Parathyroid adenoma (tissue), 2 donors: ENCODE measurements at regions not wholly inside any gene's neighbourhood (a gene's known extent, or its start where the extent isn't known, plus 50 kb on each side); places are given as distances from the start of the nearest gene placed in this dataset.

Experiments
- H2AFZ ChIP-seq: fragments of 300-600 bp; sonication (generic); one replicate; pipeline ENCODE4 v1.7.0; 2017; ENCODE audit warnings: antibody characterized with exemption, mild to moderate bottlenecking
- H3K27ac ChIP-seq: fragments of 300-600 bp; sonication (generic); one replicate; pipeline ENCODE4 v1.7.0; 2017
- H3K27me3 ChIP-seq: fragments of 300-600 bp; sonication (generic); one replicate; pipeline ENCODE4 v1.7.0; 2017; ENCODE audit warnings: low read length; ENCODE audit not compliant: control insufficient read depth, insufficient read depth
- H3K36me3 ChIP-seq: fragments of 300-600 bp; sonication (generic); one replicate; pipeline ENCODE4 v1.7.0; 2017; ENCODE audit warnings: low read length; ENCODE audit not compliant: control insufficient read depth, insufficient read depth
- H3K4me1 ChIP-seq: fragments of 300-600 bp; sonication (generic); one replicate; pipeline ENCODE4 v1.7.0; 2017; ENCODE audit warnings: control low read depth
- H3K4me2 ChIP-seq: fragments of 300-600 bp; sonication (generic); one replicate; pipeline ENCODE4 v1.7.0; 2017; ENCODE audit warnings: low read length
- H3K4me3 ChIP-seq: fragments of 300-600 bp; sonication (generic); one replicate; pipeline ENCODE4 v1.7.0; 2017; ENCODE audit warnings: low read depth, low read length
- H3K79me2 ChIP-seq: fragments of 300-600 bp; sonication (generic); one replicate; pipeline ENCODE4 v1.7.0; 2017; ENCODE audit warnings: control low read depth
- H3K9ac ChIP-seq: fragments of 300-600 bp; sonication (generic); one replicate; pipeline ENCODE4 v1.7.0; 2017; ENCODE audit warnings: mild to moderate bottlenecking
- H3K9me3 ChIP-seq: fragments of 300-600 bp; sonication (generic); one replicate; pipeline ENCODE4 v1.7.0; 2017; ENCODE audit warnings: low read length; ENCODE audit not compliant: control insufficient read depth
- TF ChIP-seq, protein P1 (sequence below): fragments of 300-600 bp; sonication (generic); IDR thresholded peaks from one replicate; pipeline ENCODE4 v1.7.0; 2017; ENCODE audit warnings: antibody characterized with exemption, mild to moderate bottlenecking
- donor health status: primary hyperparathyroidism.

DNA sequence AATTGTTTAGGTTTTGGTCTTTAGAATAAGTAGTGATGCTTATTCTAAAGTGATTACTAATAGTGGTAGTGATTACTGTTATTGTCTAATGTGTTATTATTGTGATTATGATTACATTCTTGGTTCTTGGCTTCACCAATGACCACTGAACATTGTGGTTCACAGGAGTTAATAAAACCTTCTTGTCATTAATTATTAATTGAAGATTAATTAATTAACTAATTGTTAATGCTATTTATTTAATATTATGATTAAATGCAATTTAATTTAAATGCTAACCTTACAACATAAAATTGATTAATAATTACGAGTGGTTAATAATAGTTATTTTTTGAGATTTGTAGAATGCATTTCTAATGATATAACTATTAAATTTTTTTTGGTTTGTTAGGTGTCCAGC lies 747.7 kb upstream of the POM121L12 start:
- no peaks in the 10 kb centered on the region for H3K36me3 ChIP-seq

DNA sequence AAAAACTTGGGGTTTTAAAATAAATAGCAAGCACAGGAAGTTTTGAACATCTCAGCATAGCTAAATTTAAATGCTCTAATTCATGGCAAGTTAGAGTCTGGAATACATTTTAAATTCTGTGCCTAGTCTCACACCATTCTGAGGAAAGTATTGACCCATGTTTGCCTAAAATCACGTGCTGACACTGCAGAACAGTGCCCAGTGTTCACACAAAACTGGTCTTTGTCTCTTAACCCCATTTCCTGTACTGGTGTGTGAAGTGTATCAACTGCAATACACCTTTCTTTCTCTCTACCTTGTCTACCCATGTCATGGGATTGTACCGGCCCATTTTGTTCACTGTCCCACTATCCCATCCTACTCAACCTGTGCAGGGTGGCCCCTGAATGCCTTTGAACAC lies 749.7 kb upstream of the POM121L12 start:
- TF ChIP-seq, protein P1, sequence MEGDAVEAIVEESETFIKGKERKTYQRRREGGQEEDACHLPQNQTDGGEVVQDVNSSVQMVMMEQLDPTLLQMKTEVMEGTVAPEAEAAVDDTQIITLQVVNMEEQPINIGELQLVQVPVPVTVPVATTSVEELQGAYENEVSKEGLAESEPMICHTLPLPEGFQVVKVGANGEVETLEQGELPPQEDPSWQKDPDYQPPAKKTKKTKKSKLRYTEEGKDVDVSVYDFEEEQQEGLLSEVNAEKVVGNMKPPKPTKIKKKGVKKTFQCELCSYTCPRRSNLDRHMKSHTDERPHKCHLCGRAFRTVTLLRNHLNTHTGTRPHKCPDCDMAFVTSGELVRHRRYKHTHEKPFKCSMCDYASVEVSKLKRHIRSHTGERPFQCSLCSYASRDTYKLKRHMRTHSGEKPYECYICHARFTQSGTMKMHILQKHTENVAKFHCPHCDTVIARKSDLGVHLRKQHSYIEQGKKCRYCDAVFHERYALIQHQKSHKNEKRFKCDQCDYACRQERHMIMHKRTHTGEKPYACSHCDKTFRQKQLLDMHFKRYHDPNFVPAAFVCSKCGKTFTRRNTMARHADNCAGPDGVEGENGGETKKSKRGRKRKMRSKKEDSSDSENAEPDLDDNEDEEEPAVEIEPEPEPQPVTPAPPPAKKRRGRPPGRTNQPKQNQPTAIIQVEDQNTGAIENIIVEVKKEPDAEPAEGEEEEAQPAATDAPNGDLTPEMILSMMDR, result no peak
- Histone ChIP-seq H3K27ac (no peak overlapping the region), H3K79me2 (no peaks in the 10 kb centered on the region), H3K9me3 (no peaks in the 10 kb centered on the region), H3K27me3 (no peaks in the 10 kb centered on the region), H2AFZ (no peak overlapping the region), H3K4me2 (no peak overlapping the region), H3K4me1 (no peaks in the 10 kb centered on the region), H3K9ac (no peak overlapping the region), H3K4me3 (no peak overlapping the region), H3K36me3 (no peaks in the 10 kb centered on the region)

More for the DNA sequence above, 747.7 kb upstream of the POM121L12 start:
- Histone ChIP-seq H2AFZ (no peak overlapping the region), H3K27me3 (no peaks in the 10 kb centered on the region), H3K4me2 (no peak overlapping the region), H3K4me1 (no peaks in the 10 kb centered on the region), H3K27ac (no peak overlapping the region), H3K9me3 (no peaks in the 10 kb centered on the region), H3K79me2 (no peaks in the 10 kb centered on the region), H3K9ac (no peak overlapping the region), H3K4me3 (no peak overlapping the region)
- TF ChIP-seq, protein P1, result no peak

DNA sequence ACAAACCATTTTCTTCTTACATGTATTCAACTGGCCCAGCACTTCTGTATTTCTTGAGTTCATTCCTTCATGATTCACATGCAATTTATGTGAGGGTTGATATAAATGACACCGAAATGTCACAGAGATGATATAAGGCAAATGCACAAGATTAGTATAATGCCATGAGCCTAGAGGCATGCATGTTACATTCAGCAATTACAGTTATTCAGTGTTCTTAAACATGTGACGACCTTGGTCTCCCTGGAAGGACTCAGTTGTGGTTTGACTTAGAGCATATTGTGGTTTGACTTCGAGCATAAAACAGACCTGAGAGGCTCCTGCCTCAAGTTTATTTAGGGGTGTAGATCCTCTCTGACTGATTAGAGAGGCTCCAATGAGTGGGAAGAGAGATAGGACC lies 752.1 kb upstream of the POM121L12 start:
- H2AFZ ChIP-seq, result no peak overlapping the region
- no peak overlapping the region for H3K4me2 ChIP-seq
- H3K79me2 ChIP-seq, result no peaks in the 10 kb centered on the region
- no peak overlapping the region for H3K27ac ChIP-seq
- no peaks in the 10 kb centered on the region for H3K36me3 ChIP-seq
- no peaks in the 10 kb centered on the region for H3K4me1 ChIP-seq
- no peak overlapping the region for H3K4me3 ChIP-seq
- H3K9ac ChIP-seq, result no peak overlapping the region
- no peaks in the 10 kb centered on the region for H3K9me3 ChIP-seq
- H3K27me3 ChIP-seq, result no peaks in the 10 kb centered on the region
- TF ChIP-seq, protein P1, result no peak

DNA sequence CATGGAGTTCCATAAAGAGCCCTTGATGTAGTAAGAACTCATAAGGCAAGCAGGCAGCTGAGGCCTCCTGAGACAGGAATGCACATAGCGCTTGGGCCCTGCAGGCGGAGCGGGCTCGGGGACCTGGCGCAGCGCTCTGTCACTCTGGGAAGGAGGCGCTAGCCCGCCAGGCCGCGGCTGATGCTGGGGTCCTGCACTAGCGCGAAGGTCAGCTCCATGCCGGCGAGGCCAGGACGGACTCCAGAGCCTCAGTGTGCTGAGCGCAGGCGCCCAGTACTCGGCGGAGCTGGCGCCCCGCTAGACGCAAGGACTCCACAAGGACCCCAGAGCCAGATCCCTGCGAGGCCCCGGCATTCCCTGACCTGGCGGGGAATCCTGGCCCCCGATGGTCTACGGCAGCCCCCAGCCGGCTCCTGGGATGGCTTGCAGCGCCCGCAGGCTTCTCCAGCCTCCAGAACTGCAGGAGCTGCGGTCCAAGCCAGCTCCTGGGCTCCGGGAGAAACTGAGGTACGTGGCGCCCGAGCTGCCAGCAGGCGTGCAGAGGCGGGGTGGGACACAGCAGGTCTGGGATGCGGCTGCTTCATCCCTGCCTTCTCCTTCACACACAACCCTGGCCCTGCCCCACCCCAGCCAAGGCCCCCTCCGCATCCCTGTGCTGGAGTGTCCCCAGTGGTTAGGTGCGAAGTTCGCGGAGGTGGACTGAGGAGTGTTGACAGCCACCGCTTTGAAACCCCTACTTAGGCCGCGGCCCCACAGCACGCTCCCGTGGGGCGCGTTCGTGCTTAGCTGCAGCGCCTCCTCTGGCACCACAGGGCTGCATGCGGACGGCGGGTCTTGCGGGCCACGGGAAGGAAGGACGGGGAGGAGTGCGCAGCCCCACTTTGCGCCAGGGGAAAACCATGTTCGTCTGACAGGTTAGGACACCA lies 761.5 kb upstream of the POM121L12 start:
- Histone ChIP-seq H3K27me3 (no peaks in the 10 kb centered on the region), H2AFZ (peak overlapping the region; percentile 91), H3K9me3 (no peaks in the 10 kb centered on the region), H3K4me1 (no peaks in the 10 kb centered on the region), H3K4me2 (no peak overlapping the region), H3K27ac (peak overlapping the region; percentile 87), H3K36me3 (no peaks in the 10 kb centered on the region), H3K4me3 (no peak overlapping the region), H3K79me2 (no peaks in the 10 kb centered on the region), H3K9ac (peak overlapping the region; percentile 43)
- TF ChIP-seq, protein P1, result peak; percentile 42

DNA sequence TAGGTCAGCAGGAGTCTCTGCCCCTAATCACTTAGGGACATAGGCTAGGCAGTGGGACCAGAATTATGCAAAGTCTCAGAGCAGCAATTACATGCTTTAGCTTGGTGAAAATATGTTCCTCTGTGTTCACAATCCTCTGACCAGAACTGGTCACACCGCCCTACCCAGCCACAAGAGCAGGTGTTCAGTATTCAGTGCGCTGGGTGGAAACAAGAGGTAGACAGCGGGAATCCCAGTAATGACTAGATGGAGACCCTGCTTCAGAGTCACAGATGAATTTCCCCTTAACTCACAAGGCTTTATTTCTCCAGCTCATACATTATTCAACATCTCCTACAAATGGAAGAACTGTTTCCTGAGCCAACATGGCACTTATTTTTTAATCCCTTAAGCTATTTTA lies 763.7 kb upstream of the POM121L12 start:
- no peaks in the 10 kb centered on the region for H3K9me3 ChIP-seq
- no peak overlapping the region for H3K27ac ChIP-seq
- no peaks in the 10 kb centered on the region for H3K79me2 ChIP-seq
- no peak overlapping the region for H3K4me2 ChIP-seq
- no peak overlapping the region for H2AFZ ChIP-seq
- no peaks in the 10 kb centered on the region for H3K27me3 ChIP-seq
- no peaks in the 10 kb centered on the region for H3K36me3 ChIP-seq
- H3K4me3 ChIP-seq, result no peak overlapping the region
- no peak overlapping the region for H3K9ac ChIP-seq
- no peaks in the 10 kb centered on the region for H3K4me1 ChIP-seq
- TF ChIP-seq, protein P1, result no peak
